Caco-2 (cell line): ENCODE measurements at regions not wholly inside any gene's neighbourhood (a gene's known extent, or its start where the extent isn't known, plus 50 kb on each side); places are given as distances from the start of the nearest gene placed in this dataset.

ENCODE experiments used
- BruUV-seq: library from RNA; stranded (reverse); fragments of 400-500 nt; replicated peaks from 2 replicates; lab custom pipeline; 2021; lab: Mats Ljungman, UMichigan
- CTCF ChIA-PET: fragments of 300-600 bp; sonication (Branson Sonifier 250); formaldehyde crosslinking; loops from one replicate; lab custom pipeline; 2022; ENCODE audit warnings: antibody characterized with exemption; lab: Charles Lee
- POLR2A ChIA-PET: fragments of 300-600 bp; sonication (Branson Sonifier 250); formaldehyde crosslinking; loops from one replicate; lab custom pipeline; 2022; ENCODE audit warnings: antibody characterized with exemption; lab: Charles Lee
- DNase-seq, 2 experiments: peaks; one replicate each; pipeline versions ENCODE4 v3.0.0 to v3.0.0-alpha.2; 2020 to 2022
- H3K27me3 ChIP-seq: replicated peaks from 2 replicates; pipeline ENCODE4 v1.6.0; 2011; ENCODE audit warnings: low read length; ENCODE audit not compliant: control insufficient read depth, insufficient read depth
- H3K36me3 ChIP-seq: 2 replicates; pipeline ENCODE4 v1.5.1; 2011; ENCODE audit warnings: low read length; ENCODE audit not compliant: control insufficient read depth, insufficient read depth
- H3K4me1 ChIP-seq: fragments of 250-450 bp; sonication (Bioruptor Pico); 2 replicates; pipeline ENCODE4 v1.5.1; 2020; ENCODE audit warnings: mild to moderate bottlenecking
- H3K4me3 ChIP-seq: 2 replicates; pipeline ENCODE4 v1.5.1; 2011; ENCODE audit warnings: low read depth, mild to moderate bottlenecking, control low read depth, low read length
- H3K9me3 ChIP-seq: fragments of 250-450 bp; sonication (Bioruptor Pico); 2 replicates; pipeline ENCODE4 v1.5.1; 2020; ENCODE audit warnings: mild to moderate bottlenecking, moderate library complexity
- H3K27ac Mint-ChIP-seq: one replicate; pipeline ENCODE4 v1.8.0; 2022; ENCODE audit warnings: mixed read lengths; ENCODE audit not compliant: unreplicated experiment
- H3K27me3 Mint-ChIP-seq: one replicate; pipeline ENCODE4 v1.8.0; 2022; ENCODE audit warnings: mixed read lengths; ENCODE audit not compliant: insufficient read depth, unreplicated experiment
- H3K36me3 Mint-ChIP-seq: one replicate; pipeline ENCODE4 v1.8.0; 2022; ENCODE audit warnings: mild to moderate bottlenecking, mixed read lengths; ENCODE audit not compliant: insufficient read depth, unreplicated experiment
- H3K4me1 Mint-ChIP-seq: one replicate; pipeline ENCODE4 v1.8.0; 2022; ENCODE audit warnings: low read depth, mixed read lengths; ENCODE audit not compliant: unreplicated experiment
- H3K4me3 Mint-ChIP-seq: one replicate; pipeline ENCODE4 v1.8.0; 2022; ENCODE audit warnings: mild to moderate bottlenecking, moderate library complexity, mixed read lengths; ENCODE audit not compliant: unreplicated experiment
- H3K9me3 Mint-ChIP-seq: one replicate; pipeline ENCODE4 v1.8.0; 2022; ENCODE audit warnings: mixed read lengths; ENCODE audit not compliant: unreplicated experiment
- CTCF ChIP-seq, 2 experiments: fragments of 200-600 bp in 1 of 2; IDR thresholded peaks; 1 replicate in 1 of 2; 2 replicates in 1 of 2; pipeline versions ENCODE4 v1.5.1 to v1.8.0; 2011 to 2022; ENCODE audit warnings: antibody characterized with exemption in 1 of 2, control low read depth in 1 of 2, inconsistent platforms in 1 of 2, low read depth in 1 of 2, low read length in 1 of 2, mild to moderate bottlenecking in 1 of 2, moderate library complexity in 1 of 2; ENCODE audit not compliant: insufficient read depth in 1 of 2, severe bottlenecking in 1 of 2, unreplicated experiment in 1 of 2
- intact Hi-C: fragments of 100-400 bp; cut with micrococcal nuclease; formaldehyde crosslinking; loops from one replicate; pipeline ENCODE4 v1.10.0; 2022; ENCODE audit not compliant: unreplicated experiment

DNA sequence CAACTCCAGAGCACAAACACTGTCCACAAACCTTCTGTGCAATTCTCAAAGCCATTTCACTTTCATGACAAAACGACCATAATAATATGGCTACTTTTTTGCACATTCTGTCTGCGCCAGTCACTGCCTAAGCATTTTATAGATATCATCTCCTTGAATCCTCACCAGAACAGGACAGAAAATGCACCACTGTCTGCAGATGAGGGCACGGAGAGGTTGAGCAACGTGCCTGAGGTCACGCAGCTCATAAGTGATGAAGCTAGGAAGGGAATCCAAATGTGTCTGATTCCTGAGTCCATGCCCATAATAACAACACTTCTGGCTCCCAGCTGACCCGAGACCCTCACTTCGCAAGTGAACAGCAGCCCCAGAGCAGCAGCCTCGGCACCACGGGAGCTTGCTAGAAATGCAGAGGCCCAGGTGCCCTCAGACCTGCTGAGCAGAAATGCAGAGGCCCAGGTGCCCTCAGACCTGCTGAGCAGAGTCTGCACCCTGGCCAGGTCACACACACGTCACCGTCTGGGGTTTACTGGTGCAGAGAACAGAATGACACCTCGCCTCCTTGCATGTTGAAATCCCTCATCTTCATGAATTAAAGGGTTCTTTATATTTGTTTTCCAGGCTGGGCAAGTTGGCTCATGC, 265.2 kb downstream of the BMP7 start:
- intact Hi-C loops = no loop called here
- H3K4me1 Mint-ChIP-seq = peaks cover 12% of the 10 kb centered on the region
- no peak overlapping the region for H3K4me3 Mint-ChIP-seq
- Histone ChIP-seq H3K4me3 (no peak overlapping the region), H3K4me1 (peaks cover 29% of the 10 kb centered on the region), H3K27me3 (no peaks in the 10 kb centered on the region), H3K9me3 (peaks cover 26% of the 10 kb centered on the region), H3K36me3 (no peaks in the 10 kb centered on the region)
- DNase-seq = no peak
- peaks cover 17% of the 10 kb centered on the region for H3K9me3 Mint-ChIP-seq
- BruUV-seq = no TSS peak
- H3K36me3 Mint-ChIP-seq = peaks cover 7% of the 10 kb centered on the region
- H3K27ac Mint-ChIP-seq = no peak overlapping the region
- CTCF ChIA-PET = no interaction called here
- TF ChIP-seq CTCF (IDR thresholded peaks at IDR 0.05; ENCODE audit: insufficient read depth in 1 of 2, low read depth in 1 of 2, low read length in 1 of 2, severe bottlenecking in 1 of 2, unreplicated experiment in 1 of 2) = no peak
- POLR2A ChIA-PET = no interaction called here
- H3K27me3 Mint-ChIP-seq = no peaks in the 10 kb centered on the region

DNA sequence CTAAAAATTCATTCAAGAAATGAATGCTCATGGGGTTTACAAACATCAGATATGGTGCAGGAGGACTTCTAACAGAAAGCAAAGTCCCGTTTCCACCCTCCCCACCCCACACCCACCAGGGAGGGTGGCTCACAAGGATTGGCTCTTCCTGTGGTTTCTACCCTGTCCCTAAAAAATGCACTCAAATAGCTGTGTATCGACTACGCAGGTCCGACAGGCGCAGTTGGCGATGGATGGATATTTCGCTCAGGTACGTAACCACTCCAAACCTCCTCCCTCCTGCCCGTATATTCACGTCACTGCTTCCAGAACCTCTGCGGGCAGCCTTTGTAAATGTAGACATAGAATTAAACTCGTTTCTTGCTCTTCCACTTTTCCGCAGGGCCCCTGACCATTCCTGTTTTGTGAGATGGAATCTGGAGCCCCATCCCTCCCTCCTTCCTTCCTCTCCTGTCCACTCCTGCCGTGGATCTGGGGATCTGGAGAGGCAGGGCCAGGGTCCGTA, 264.3 kb downstream of the BMP7 start:
- Mint-ChIP-seq H3K27me3 (no peaks in the 10 kb centered on the region), H3K27ac (no peak overlapping the region), H3K4me1 (peaks cover 21% of the 10 kb centered on the region), H3K36me3 (no peaks in the 10 kb centered on the region), H3K9me3 (peaks cover 17% of the 10 kb centered on the region), H3K4me3 (no peak overlapping the region)
- Histone ChIP-seq H3K36me3 (no peaks in the 10 kb centered on the region), H3K4me3 (no peak overlapping the region), H3K4me1 (peaks cover 37% of the 10 kb centered on the region), H3K27me3 (no peaks in the 10 kb centered on the region), H3K9me3 (peaks cover 26% of the 10 kb centered on the region)
- DNase-seq = no peak
- no TSS peak for BruUV-seq
- ChIA-PET CTCF (interaction anchor here (0.6 kb wide), 1 partner anchor 175 kb away, joined by 3 read pairs; no protein-coding TSS in a partner anchor), POLR2A (no interaction called here)
- no peak for TF ChIP-seq CTCF (IDR thresholded peaks at IDR 0.05; ENCODE audit: insufficient read depth in 1 of 2, low read depth in 1 of 2, low read length in 1 of 2, severe bottlenecking in 1 of 2, unreplicated experiment in 1 of 2)
- intact Hi-C loops = no loop called here

GRCh38 chr20:57003012-57003411, 263.4 kb downstream of the BMP7 start:
- no TSS peak for BruUV-seq

More at GRCh38 chr20:57003012-57003411, 263.4 kb downstream of the BMP7 start:
- H3K4me1 ChIP-seq = peaks cover 46% of the 10 kb centered on the region
- CTCF ChIA-PET = interaction anchor here (1.2 kb wide), 1 partner anchor 58 kb away, joined by 3 read pairs; no protein-coding TSS in a partner anchor
- H3K4me3 ChIP-seq = no peak overlapping the region
- Mint-ChIP-seq H3K4me3 (no peak overlapping the region), H3K9me3 (peaks cover 16% of the 10 kb centered on the region), H3K4me1 (peaks cover 30% of the 10 kb centered on the region), H3K27ac (no peak overlapping the region), H3K27me3 (no peaks in the 10 kb centered on the region), H3K36me3 (no peaks in the 10 kb centered on the region)
- intact Hi-C loops = no loop called here
- POLR2A ChIA-PET = interaction anchor here (0.7 kb wide), 1 partner anchor 1067 kb away, joined by 3 read pairs; no protein-coding TSS in a partner anchor
- no peak for DNase-seq
- TF ChIP-seq CTCF (IDR thresholded peaks at IDR 0.05; ENCODE audit: insufficient read depth in 1 of 2, low read depth in 1 of 2, low read length in 1 of 2, severe bottlenecking in 1 of 2, unreplicated experiment in 1 of 2) = no peak
- H3K9me3 ChIP-seq = peaks cover 23% of the 10 kb centered on the region
- H3K27me3 ChIP-seq = no peaks in the 10 kb centered on the region
- no peaks in the 10 kb centered on the region for H3K36me3 ChIP-seq
